ENCODE measurements at regions not wholly inside any gene's neighbourhood (a gene's known extent, or its start where the extent isn't known, plus 50 kb on each side); places are given as distances from the start of the nearest gene placed in this dataset.

GRCh38 chr2:238517209-238517608, 90.5 kb downstream of the ASB1 start:
- no peaks in the 10 kb centered on the region for H4K20me1 ChIP-seq (ENCODE audit: insufficient read depth, low read depth, low read length)
- no peak overlapping the region for H3K4me2 ChIP-seq (ENCODE audit: low read depth, low read length, poor library complexity, severe bottlenecking)
- no peaks in the 10 kb centered on the region for H3K4me1 ChIP-seq (ENCODE audit: low read length)
- no peaks in the 10 kb centered on the region for H3K79me2 ChIP-seq (ENCODE audit: low read length)
- H3K36me3 ChIP-seq (ENCODE audit: insufficient read depth, low read length) = no peaks in the 10 kb centered on the region
- H3K9ac ChIP-seq (ENCODE audit: low read length) = no peak overlapping the region
- H3K4me3 ChIP-seq (ENCODE audit: low read length) = no peak overlapping the region
- H2AFZ ChIP-seq (ENCODE audit: low read length) = no peak overlapping the region
- no peaks in the 10 kb centered on the region for H3K9me2 ChIP-seq (replicated peaks; ENCODE audit: insufficient read depth, low read length)
- no peak overlapping the region for H3K27ac ChIP-seq (ENCODE audit: low read length)
- no peaks in the 10 kb centered on the region for H3K27me3 ChIP-seq (ENCODE audit: low read length)
- no peak for DNase-seq
- no peaks in the 10 kb centered on the region for H3K9me3 ChIP-seq (ENCODE audit: low read length)

- Histone ChIP-seq H2AFZ (ENCODE audit: low read length) (no peak overlapping the region), H3K79me2 (ENCODE audit: low read length) (no peaks in the 10 kb centered on the region), H3K4me2 (ENCODE audit: low read depth, low read length, poor library complexity, severe bottlenecking) (no peak overlapping the region), H3K9me2 (replicated peaks; ENCODE audit: insufficient read depth, low read length) (no peaks in the 10 kb centered on the region), H3K9me3 (ENCODE audit: low read length) (no peaks in the 10 kb centered on the region), H3K4me3 (ENCODE audit: low read length) (no peak overlapping the region), H3K27ac (ENCODE audit: low read length) (no peak overlapping the region), H4K20me1 (ENCODE audit: insufficient read depth, low read depth, low read length) (no peaks in the 10 kb centered on the region), H3K36me3 (ENCODE audit: insufficient read depth, low read length) (no peaks in the 10 kb centered on the region), H3K9ac (ENCODE audit: low read length) (no peak overlapping the region), H3K4me1 (ENCODE audit: low read length) (no peaks in the 10 kb centered on the region), H3K27me3 (ENCODE audit: low read length) (no peaks in the 10 kb centered on the region)
- DNase-seq = no peak
These were observed 91.6 kb downstream of the ASB1 start for GRCh38 chr2:238518172-238518820.

- Histone ChIP-seq H3K9ac (ENCODE audit: low read length) (no peak overlapping the region), H3K9me3 (ENCODE audit: low read length) (no peaks in the 10 kb centered on the region), H4K20me1 (ENCODE audit: insufficient read depth, low read depth, low read length) (no peaks in the 10 kb centered on the region), H3K4me2 (ENCODE audit: low read depth, low read length, poor library complexity, severe bottlenecking) (no peak overlapping the region), H3K27me3 (ENCODE audit: low read length) (no peaks in the 10 kb centered on the region), H2AFZ (ENCODE audit: low read length) (no peak overlapping the region), H3K27ac (ENCODE audit: low read length) (no peak overlapping the region), H3K36me3 (ENCODE audit: insufficient read depth, low read length) (no peaks in the 10 kb centered on the region), H3K4me1 (ENCODE audit: low read length) (no peaks in the 10 kb centered on the region), H3K4me3 (ENCODE audit: low read length) (no peak overlapping the region), H3K79me2 (ENCODE audit: low read length) (no peaks in the 10 kb centered on the region), H3K9me2 (replicated peaks; ENCODE audit: insufficient read depth, low read length) (no peaks in the 10 kb centered on the region)
- DNase-seq = no peak
These were observed 92.1 kb downstream of the ASB1 start for GRCh38 chr2:238518821-238519186.

DNA sequence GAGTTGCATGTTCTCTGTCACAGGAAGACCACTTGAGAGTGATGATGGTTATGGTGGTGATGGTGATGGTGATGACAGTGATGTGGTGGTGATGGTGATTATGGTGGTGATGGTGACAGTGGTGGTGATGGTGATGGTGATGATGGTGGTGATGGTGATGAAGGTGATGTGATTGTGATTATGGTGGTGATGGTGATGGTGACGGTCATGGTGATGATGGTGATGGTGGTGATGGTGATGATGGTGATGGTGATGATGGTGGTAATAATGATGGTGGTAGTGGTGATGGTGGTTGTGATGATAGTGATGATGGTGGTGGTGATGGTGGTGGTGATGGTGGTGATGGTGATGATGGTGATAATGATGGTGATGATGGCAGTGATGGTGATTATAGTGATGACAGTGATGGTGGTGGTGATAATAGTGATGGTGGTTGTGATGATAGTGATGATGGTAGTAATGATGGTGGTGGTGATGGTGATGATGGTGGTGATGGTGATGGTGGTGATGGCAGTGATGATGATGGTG, 93.7 kb downstream of the ASB1 start:
- H2AFZ ChIP-seq (ENCODE audit: low read length) = no peak overlapping the region
- H3K4me1 ChIP-seq (ENCODE audit: low read length) = no peaks in the 10 kb centered on the region
- no peak overlapping the region for H3K4me2 ChIP-seq (ENCODE audit: low read depth, low read length, poor library complexity, severe bottlenecking)
- no peak overlapping the region for H3K4me3 ChIP-seq (ENCODE audit: low read length)
- H4K20me1 ChIP-seq (ENCODE audit: insufficient read depth, low read depth, low read length) = no peaks in the 10 kb centered on the region
- no peak overlapping the region for H3K27ac ChIP-seq (ENCODE audit: low read length)
- H3K27me3 ChIP-seq (ENCODE audit: low read length) = no peaks in the 10 kb centered on the region
- no peak overlapping the region for H3K9ac ChIP-seq (ENCODE audit: low read length)
- H3K9me3 ChIP-seq (ENCODE audit: low read length) = no peaks in the 10 kb centered on the region
- no peaks in the 10 kb centered on the region for H3K36me3 ChIP-seq (ENCODE audit: insufficient read depth, low read length)
- H3K9me2 ChIP-seq (replicated peaks; ENCODE audit: insufficient read depth, low read length) = no peaks in the 10 kb centered on the region
- H3K79me2 ChIP-seq (ENCODE audit: low read length) = no peaks in the 10 kb centered on the region
- no peak for DNase-seq

- H3K4me2 ChIP-seq (ENCODE audit: low read depth, low read length, poor library complexity, severe bottlenecking) = no peak overlapping the region
- no peak overlapping the region for H3K9ac ChIP-seq (ENCODE audit: low read length)
- no peak overlapping the region for H2AFZ ChIP-seq (ENCODE audit: low read length)
- no peak overlapping the region for H3K4me3 ChIP-seq (ENCODE audit: low read length)
- H3K9me2 ChIP-seq (replicated peaks; ENCODE audit: insufficient read depth, low read length) = no peaks in the 10 kb centered on the region
- no peaks in the 10 kb centered on the region for H3K4me1 ChIP-seq (ENCODE audit: low read length)
- no peak for DNase-seq
- H3K79me2 ChIP-seq (ENCODE audit: low read length) = no peaks in the 10 kb centered on the region
- no peaks in the 10 kb centered on the region for H3K9me3 ChIP-seq (ENCODE audit: low read length)
- no peaks in the 10 kb centered on the region for H4K20me1 ChIP-seq (ENCODE audit: insufficient read depth, low read depth, low read length)
- H3K27ac ChIP-seq (ENCODE audit: low read length) = no peak overlapping the region
- H3K27me3 ChIP-seq (ENCODE audit: low read length) = no peaks in the 10 kb centered on the region
- H3K36me3 ChIP-seq (ENCODE audit: insufficient read depth, low read length) = no peaks in the 10 kb centered on the region
These were observed 94.3 kb downstream of the ASB1 start for GRCh38 chr2:238521002-238521401.

GRCh38 chr2:238521870-238522269, 95.1 kb downstream of the ASB1 start:
- H3K4me2 ChIP-seq (ENCODE audit: low read depth, low read length, poor library complexity, severe bottlenecking) = no peak overlapping the region
- no peaks in the 10 kb centered on the region for H3K9me3 ChIP-seq (ENCODE audit: low read length)
- no peak for DNase-seq
- H3K27ac ChIP-seq (ENCODE audit: low read length) = no peak overlapping the region
- H4K20me1 ChIP-seq (ENCODE audit: insufficient read depth, low read depth, low read length) = no peaks in the 10 kb centered on the region
- H2AFZ ChIP-seq (ENCODE audit: low read length) = no peak overlapping the region
- no peaks in the 10 kb centered on the region for H3K36me3 ChIP-seq (ENCODE audit: insufficient read depth, low read length)
- H3K9me2 ChIP-seq (replicated peaks; ENCODE audit: insufficient read depth, low read length) = no peaks in the 10 kb centered on the region
- no peaks in the 10 kb centered on the region for H3K27me3 ChIP-seq (ENCODE audit: low read length)
- no peak overlapping the region for H3K4me3 ChIP-seq (ENCODE audit: low read length)
- no peaks in the 10 kb centered on the region for H3K4me1 ChIP-seq (ENCODE audit: low read length)
- no peak overlapping the region for H3K9ac ChIP-seq (ENCODE audit: low read length)
- H3K79me2 ChIP-seq (ENCODE audit: low read length) = no peaks in the 10 kb centered on the region

GRCh38 chr2:238523158-238524110, 96.7 kb downstream of the ASB1 start:
- H3K4me2 ChIP-seq (ENCODE audit: low read depth, low read length, poor library complexity, severe bottlenecking) = no peak overlapping the region
- no peaks in the 10 kb centered on the region for H3K27me3 ChIP-seq (ENCODE audit: low read length)
- H3K36me3 ChIP-seq (ENCODE audit: insufficient read depth, low read length) = no peaks in the 10 kb centered on the region
- H3K27ac ChIP-seq (ENCODE audit: low read length) = no peak overlapping the region
- no peaks in the 10 kb centered on the region for H3K4me1 ChIP-seq (ENCODE audit: low read length)
- no peaks in the 10 kb centered on the region for H4K20me1 ChIP-seq (ENCODE audit: insufficient read depth, low read depth, low read length)
- H3K9me3 ChIP-seq (ENCODE audit: low read length) = no peaks in the 10 kb centered on the region
- DNase-seq = no peak
- no peaks in the 10 kb centered on the region for H3K9me2 ChIP-seq (replicated peaks; ENCODE audit: insufficient read depth, low read length)
- no peak overlapping the region for H3K4me3 ChIP-seq (ENCODE audit: low read length)
- no peaks in the 10 kb centered on the region for H3K79me2 ChIP-seq (ENCODE audit: low read length)
- H2AFZ ChIP-seq (ENCODE audit: low read length) = no peak overlapping the region
- H3K9ac ChIP-seq (ENCODE audit: low read length) = no peak overlapping the region

DNA sequence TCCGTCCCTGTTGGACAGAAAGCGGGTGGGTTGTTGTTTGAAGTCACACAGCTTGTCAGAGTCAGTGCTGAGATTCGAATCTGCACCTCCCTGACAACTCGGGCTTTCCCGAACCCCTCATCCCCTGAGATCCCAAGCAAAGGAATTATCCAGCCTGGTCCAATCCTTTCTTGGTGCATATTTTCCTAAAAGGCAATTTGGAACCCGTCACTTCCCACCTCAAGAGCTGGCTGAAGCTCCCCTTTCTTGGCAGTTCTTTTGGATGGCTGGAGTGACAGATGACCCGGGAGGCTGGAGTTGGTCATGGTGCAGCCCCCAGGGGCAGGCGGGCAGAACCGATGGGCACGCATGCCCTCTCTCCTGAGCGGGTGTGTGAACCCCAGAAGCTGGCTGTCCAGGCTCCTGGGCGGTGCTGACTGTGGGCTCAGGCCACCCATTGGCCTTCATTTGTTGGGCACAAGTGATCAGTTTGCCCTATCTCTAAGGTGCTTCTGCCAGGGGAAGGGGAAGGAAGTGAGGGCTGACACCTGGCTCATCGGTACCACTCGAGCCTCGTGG, 97.8 kb downstream of the ASB1 start:
- Histone ChIP-seq H3K27me3 (ENCODE audit: low read length) (no peaks in the 10 kb centered on the region), H2AFZ (ENCODE audit: low read length) (no peak overlapping the region), H4K20me1 (ENCODE audit: insufficient read depth, low read depth, low read length) (no peaks in the 10 kb centered on the region), H3K4me1 (ENCODE audit: low read length) (no peaks in the 10 kb centered on the region), H3K36me3 (ENCODE audit: insufficient read depth, low read length) (no peaks in the 10 kb centered on the region), H3K27ac (ENCODE audit: low read length) (no peak overlapping the region), H3K4me2 (ENCODE audit: low read depth, low read length, poor library complexity, severe bottlenecking) (no peak overlapping the region), H3K9me3 (ENCODE audit: low read length) (no peaks in the 10 kb centered on the region), H3K9ac (ENCODE audit: low read length) (no peak overlapping the region), H3K79me2 (ENCODE audit: low read length) (no peaks in the 10 kb centered on the region), H3K4me3 (ENCODE audit: low read length) (no peak overlapping the region), H3K9me2 (replicated peaks; ENCODE audit: insufficient read depth, low read length) (no peaks in the 10 kb centered on the region)
- no peak for DNase-seq

All from Karpas-422 (cell line).